Effector memory CD8-positive, alpha-beta T cell (primary cell): ENCODE measurements at regions not wholly inside any gene's neighbourhood (a gene's known extent, or its start where the extent isn't known, plus 50 kb on each side); places are given as distances from the start of the nearest gene placed in this dataset.

Source experiments
- ATAC-seq: fragments of 150-1000 bp; cut with Tn5 transposase; replicated peaks from 2 replicates; pipeline ENCODE4 v1.10.0; 2021; ENCODE audit warnings: mild to moderate bottlenecking, moderate library complexity
- DNase-seq, 3 experiments: peaks; one replicate each; pipeline ENCODE4 v3.0.0; 2021
- H3K27ac Mint-ChIP-seq, 2 donors: one replicate each; pipeline ENCODE4 v1.8.0; 2022; ENCODE audit warnings: mild to moderate bottlenecking in 2 of 2, mixed read lengths in 2 of 2, moderate library complexity in 2 of 2
- H3K27me3 Mint-ChIP-seq, 2 donors: one replicate each; pipeline ENCODE4 v1.8.0; 2022; ENCODE audit warnings: mixed read lengths in 2 of 2
- H3K36me3 Mint-ChIP-seq: one replicate; pipeline ENCODE4 v1.8.0; 2022; ENCODE audit warnings: mild to moderate bottlenecking, moderate library complexity, mixed read lengths; ENCODE audit not compliant: insufficient read depth
- H3K4me1 Mint-ChIP-seq, 2 donors: one replicate each; pipeline ENCODE4 v1.8.0; 2022; ENCODE audit warnings: low read depth in 2 of 2, mixed read lengths in 2 of 2
- H3K4me3 Mint-ChIP-seq, 2 donors: one replicate each; pipeline ENCODE4 v1.8.0; 2022; ENCODE audit warnings: mild to moderate bottlenecking in 2 of 2, mixed read lengths in 2 of 2, moderate library complexity in 2 of 2
- H3K9me3 Mint-ChIP-seq, 2 donors: one replicate each; pipeline ENCODE4 v1.8.0; 2022; ENCODE audit warnings: mixed read lengths in 2 of 2

DNA sequence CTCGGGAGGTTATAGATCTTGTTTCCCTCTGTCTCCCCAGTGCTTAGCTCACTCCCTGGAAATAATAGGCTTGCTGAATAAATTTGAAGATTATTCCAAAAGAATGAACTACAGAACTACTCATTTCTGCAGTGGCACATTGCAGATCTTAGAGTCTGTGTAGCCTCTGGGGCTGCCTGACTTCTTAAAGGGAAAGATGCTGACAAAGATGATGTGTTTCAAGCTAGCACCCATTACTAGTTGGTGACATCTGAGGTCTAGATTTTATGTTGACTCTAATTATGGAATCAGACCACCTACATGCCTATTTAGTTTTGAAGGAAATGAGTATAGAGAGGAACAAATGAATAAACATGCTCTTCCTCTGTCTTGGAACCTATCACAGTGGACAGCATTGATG, 123.7 kb upstream of the KCNIP4 start:
- H3K36me3 Mint-ChIP-seq: no peaks in the 10 kb centered on the region
- peaks cover 13 to 15% of the 10 kb centered on the region in 2 donors for H3K9me3 Mint-ChIP-seq
- H3K27ac Mint-ChIP-seq: no peak overlapping the region
- no peaks in the 10 kb centered on the region for H3K4me1 Mint-ChIP-seq
- no peak overlapping the region for H3K4me3 Mint-ChIP-seq
- no peaks in the 10 kb centered on the region for H3K27me3 Mint-ChIP-seq
- ATAC-seq (no peak), DNase-seq (no peak)

DNA sequence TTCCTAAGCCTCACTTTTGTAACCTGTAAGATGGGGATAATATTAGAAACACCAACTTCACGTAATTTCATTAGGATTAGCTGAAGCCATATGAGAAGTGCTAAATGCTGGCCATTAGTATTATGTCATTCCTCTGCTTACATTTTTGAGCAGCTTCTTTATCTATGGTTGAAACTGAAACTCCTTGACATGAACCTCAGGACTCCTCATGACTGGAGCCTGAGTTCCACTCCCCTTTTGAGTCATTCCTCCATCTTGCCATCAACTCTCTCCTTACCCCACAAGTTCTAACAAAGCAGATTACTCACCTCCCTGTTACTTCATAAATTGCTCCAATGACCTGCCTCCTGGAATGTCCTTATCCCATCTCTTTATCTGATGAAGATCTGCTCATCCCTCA, 123.2 kb upstream of the KCNIP4 start:
- Mint-ChIP-seq H3K27ac (no peak overlapping the region), H3K36me3 (no peaks in the 10 kb centered on the region), H3K9me3 (peaks cover 11 to 15% of the 10 kb centered on the region in 2 donors), H3K27me3 (no peaks in the 10 kb centered on the region), H3K4me3 (no peak overlapping the region), H3K4me1 (no peaks in the 10 kb centered on the region)
- ATAC-seq (no peak), DNase-seq (no peak)

- Mint-ChIP-seq H3K27me3 (no peaks in the 10 kb centered on the region), H3K4me1 (no peaks in the 10 kb centered on the region), H3K4me3 (no peak overlapping the region), H3K9me3 (peaks cover 11 to 15% of the 10 kb centered on the region in 2 donors), H3K36me3 (no peaks in the 10 kb centered on the region), H3K27ac (no peak overlapping the region)
- ATAC-seq: no peak
- no peak for DNase-seq
Measured at GRCh38 chr4:22070256-22070655, 121.7 kb upstream of the KCNIP4 start.

DNA sequence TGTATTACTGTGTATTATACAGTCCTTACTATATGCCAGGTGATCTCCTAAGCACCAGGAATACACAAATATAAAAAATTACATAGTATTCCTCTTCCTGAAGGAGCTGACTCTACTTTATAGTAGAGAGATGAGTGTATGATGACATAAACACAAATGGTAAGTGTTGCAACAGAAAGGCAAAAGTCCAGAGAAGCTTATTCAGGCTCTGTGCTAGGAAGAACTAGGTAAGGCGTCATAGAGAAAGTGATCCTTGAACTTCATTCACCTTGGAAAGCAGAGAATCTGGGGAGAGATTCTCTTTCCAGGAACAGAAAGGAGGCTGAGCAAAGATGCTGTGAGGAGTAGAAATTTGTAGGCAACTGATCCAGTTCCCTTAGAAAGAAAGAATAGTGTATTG, 115.0 kb upstream of the KCNIP4 start:
- ATAC-seq (no peak), DNase-seq (no peak)
- no peak overlapping the region for H3K4me3 Mint-ChIP-seq
- H3K36me3 Mint-ChIP-seq: no peaks in the 10 kb centered on the region
- no peaks in the 10 kb centered on the region for H3K27me3 Mint-ChIP-seq
- H3K4me1 Mint-ChIP-seq: no peaks in the 10 kb centered on the region
- peaks cover 0 to 11% of the 10 kb centered on the region in 2 donors for H3K9me3 Mint-ChIP-seq
- no peak overlapping the region for H3K27ac Mint-ChIP-seq

- H3K36me3 Mint-ChIP-seq: no peaks in the 10 kb centered on the region
- no peak for DNase-seq
- H3K4me3 Mint-ChIP-seq: no peak overlapping the region
- no peaks in the 10 kb centered on the region for H3K27me3 Mint-ChIP-seq
- no peaks in the 10 kb centered on the region for H3K4me1 Mint-ChIP-seq
- peaks cover 0 to 11% of the 10 kb centered on the region in 2 donors for H3K9me3 Mint-ChIP-seq
- no peak overlapping the region for H3K27ac Mint-ChIP-seq
- ATAC-seq: no peak
Measured at GRCh38 chr4:22062676-22063075, 114.1 kb upstream of the KCNIP4 start.

DNA sequence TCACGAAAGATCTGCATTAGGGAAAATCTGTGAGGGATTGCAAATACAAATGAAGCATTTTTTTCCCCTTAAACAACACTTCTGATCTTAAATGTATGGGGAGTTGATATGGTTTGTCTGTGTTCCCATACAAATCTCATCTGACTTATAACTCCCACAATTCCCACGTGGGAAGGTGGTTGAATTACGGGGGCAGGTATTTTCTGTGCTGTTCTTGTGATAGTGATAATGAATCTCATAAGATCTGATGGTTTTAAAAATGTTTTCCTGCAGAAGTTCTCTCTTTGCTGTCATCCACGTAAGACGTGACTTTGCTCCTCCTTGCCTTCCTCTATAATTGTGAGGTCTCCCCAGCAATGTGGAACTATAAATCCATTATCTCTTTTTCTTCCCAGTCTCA, 107.4 kb upstream of the KCNIP4 start:
- no peak for DNase-seq
- Mint-ChIP-seq H3K36me3 (peaks cover 2% of the 10 kb centered on the region), H3K27ac (no peak overlapping the region)

GRCh38 chr4:22052076-22052475, 103.5 kb upstream of the KCNIP4 start:
- DNase-seq: no peak
- Mint-ChIP-seq H3K4me1 (no peaks in the 10 kb centered on the region), H3K27ac (no peak overlapping the region), H3K27me3 (no peaks in the 10 kb centered on the region), H3K4me3 (no peak overlapping the region), H3K9me3 (peaks cover 8 to 18% of the 10 kb centered on the region in 2 donors), H3K36me3 (peaks cover 2% of the 10 kb centered on the region)
- no peak for ATAC-seq

More for the DNA sequence above, 107.4 kb upstream of the KCNIP4 start:
- no peaks in the 10 kb centered on the region for H3K4me1 Mint-ChIP-seq
- H3K9me3 Mint-ChIP-seq: peaks cover 12 to 13% of the 10 kb centered on the region in 2 donors
- H3K27me3 Mint-ChIP-seq: no peaks in the 10 kb centered on the region
- no peak overlapping the region for H3K4me3 Mint-ChIP-seq
- no peak for ATAC-seq

DNA sequence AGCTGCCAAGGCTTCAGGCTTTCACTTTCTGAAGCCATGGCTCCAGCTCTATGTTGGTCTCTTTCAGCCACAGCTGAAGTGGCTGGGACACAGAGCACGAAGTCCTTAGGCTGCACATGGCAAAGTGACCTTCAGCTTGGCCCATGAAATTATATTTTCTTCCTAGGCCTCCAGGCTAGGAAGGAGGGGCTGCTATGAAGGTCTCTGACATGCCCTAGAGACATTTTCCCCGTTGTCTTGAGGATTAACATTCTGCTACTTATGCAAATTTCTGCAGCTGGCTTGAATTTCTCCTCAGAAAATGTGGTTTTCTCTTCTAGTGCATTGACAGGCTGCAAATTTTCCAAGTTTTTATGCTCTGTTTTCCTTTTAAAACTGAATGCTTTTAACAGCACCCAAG, 99.8 kb upstream of the KCNIP4 start:
- Mint-ChIP-seq H3K36me3 (no peaks in the 10 kb centered on the region), H3K27ac (no peak overlapping the region), H3K27me3 (no peaks in the 10 kb centered on the region), H3K4me1 (no peaks in the 10 kb centered on the region), H3K4me3 (no peak overlapping the region), H3K9me3 (peaks cover 6 to 7% of the 10 kb centered on the region in 2 donors)
- ATAC-seq: no peak
- DNase-seq: no peak

GRCh38 chr4:22047793-22048192, 99.2 kb upstream of the KCNIP4 start:
- DNase-seq (no peak), ATAC-seq (no peak)
- no peak overlapping the region for H3K27ac Mint-ChIP-seq
- no peaks in the 10 kb centered on the region for H3K4me1 Mint-ChIP-seq
- H3K4me3 Mint-ChIP-seq: no peak overlapping the region
- no peaks in the 10 kb centered on the region for H3K36me3 Mint-ChIP-seq
- H3K9me3 Mint-ChIP-seq: peaks cover 6 to 7% of the 10 kb centered on the region in 2 donors
- no peaks in the 10 kb centered on the region for H3K27me3 Mint-ChIP-seq

- peaks cover 5 to 11% of the 10 kb centered on the region in 2 donors for H3K9me3 Mint-ChIP-seq
- DNase-seq (no peak), ATAC-seq (no peak)
- no peak overlapping the region for H3K4me3 Mint-ChIP-seq
- H3K36me3 Mint-ChIP-seq: no peaks in the 10 kb centered on the region
- no peaks in the 10 kb centered on the region for H3K4me1 Mint-ChIP-seq
- H3K27me3 Mint-ChIP-seq: no peaks in the 10 kb centered on the region
- H3K27ac Mint-ChIP-seq: no peak overlapping the region
Measured at GRCh38 chr4:22045051-22045630, 96.6 kb upstream of the KCNIP4 start.

DNA sequence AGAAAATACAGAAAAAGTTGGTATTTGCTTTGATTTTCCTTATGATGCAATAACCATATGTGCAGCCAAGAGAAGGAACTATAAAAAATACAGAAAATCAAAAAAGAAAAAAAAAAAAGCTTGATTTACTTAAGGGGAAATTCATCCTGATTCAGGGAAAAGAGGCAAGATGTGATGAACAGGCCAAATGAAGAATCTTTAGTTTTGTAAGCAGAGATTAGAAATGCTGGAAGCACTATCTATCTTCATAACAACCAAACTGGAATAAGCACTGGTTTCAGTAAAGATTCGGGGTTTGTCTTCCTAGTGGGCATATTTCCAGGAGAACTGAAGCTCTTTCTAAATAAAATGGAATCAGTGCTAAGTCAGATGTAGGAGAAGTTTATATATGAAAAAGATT, 82.9 kb upstream of the KCNIP4 start:
- peaks cover 10 to 15% of the 10 kb centered on the region in 2 donors for H3K9me3 Mint-ChIP-seq
- DNase-seq (no peak), ATAC-seq (no peak)
- no peak overlapping the region for H3K4me3 Mint-ChIP-seq
- no peaks in the 10 kb centered on the region for H3K4me1 Mint-ChIP-seq
- H3K27me3 Mint-ChIP-seq: no peaks in the 10 kb centered on the region
- H3K36me3 Mint-ChIP-seq: peaks cover 3% of the 10 kb centered on the region
- H3K27ac Mint-ChIP-seq: no peak overlapping the region

DNA sequence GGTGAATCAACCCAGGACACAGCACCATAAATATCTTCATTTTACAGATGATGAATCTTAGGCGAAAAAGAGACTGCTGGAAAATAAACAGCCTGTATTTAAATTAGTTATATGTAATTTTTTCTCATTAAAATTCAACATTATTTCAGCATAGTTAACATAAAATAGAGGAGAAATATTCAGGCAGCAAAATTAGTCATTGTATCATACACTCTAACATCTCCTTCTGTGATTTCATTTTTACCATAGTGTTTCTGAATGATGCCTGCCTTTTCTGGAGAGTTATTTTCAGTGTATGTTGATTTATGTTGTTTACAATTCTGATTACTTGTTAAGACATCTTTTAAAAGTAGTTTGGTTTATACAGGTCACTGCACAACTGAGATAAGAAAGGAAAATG, 82.3 kb upstream of the KCNIP4 start:
- H3K4me3 Mint-ChIP-seq: no peak overlapping the region
- peaks cover 10 to 15% of the 10 kb centered on the region in 2 donors for H3K9me3 Mint-ChIP-seq
- no peak overlapping the region for H3K27ac Mint-ChIP-seq
- DNase-seq (no peak), ATAC-seq (no peak)
- no peaks in the 10 kb centered on the region for H3K4me1 Mint-ChIP-seq
- peaks cover 3% of the 10 kb centered on the region for H3K36me3 Mint-ChIP-seq
- H3K27me3 Mint-ChIP-seq: no peaks in the 10 kb centered on the region

- ATAC-seq (no peak), DNase-seq (no peak)
- Mint-ChIP-seq H3K4me3 (no peak overlapping the region), H3K27me3 (no peaks in the 10 kb centered on the region), H3K36me3 (peaks cover 3% of the 10 kb centered on the region), H3K9me3 (peaks cover 11 to 15% of the 10 kb centered on the region in 2 donors), H3K4me1 (no peaks in the 10 kb centered on the region), H3K27ac (no peak overlapping the region)
Measured at GRCh38 chr4:22030307-22030706, 81.7 kb upstream of the KCNIP4 start.

GRCh38 chr4:22029803-22030202, 81.2 kb upstream of the KCNIP4 start:
- peaks cover 15% of the 10 kb centered on the region in 2 donors for H3K9me3 Mint-ChIP-seq
- no peaks in the 10 kb centered on the region for H3K27me3 Mint-ChIP-seq
- ATAC-seq (no peak), DNase-seq (no peak)
- H3K36me3 Mint-ChIP-seq: peaks cover 3% of the 10 kb centered on the region
- H3K27ac Mint-ChIP-seq: no peak overlapping the region
- H3K4me3 Mint-ChIP-seq: no peak overlapping the region
- H3K4me1 Mint-ChIP-seq: no peaks in the 10 kb centered on the region

- no peaks in the 10 kb centered on the region for H3K4me1 Mint-ChIP-seq
- ATAC-seq: no peak
- no peaks in the 10 kb centered on the region for H3K27me3 Mint-ChIP-seq
- no peak overlapping the region for H3K4me3 Mint-ChIP-seq
- H3K9me3 Mint-ChIP-seq: peaks cover 0 to 8% of the 10 kb centered on the region in 2 donors
- no peak for DNase-seq
- no peaks in the 10 kb centered on the region for H3K36me3 Mint-ChIP-seq
- H3K27ac Mint-ChIP-seq: no peak overlapping the region
Measured at GRCh38 chr4:22021106-22021505, 72.5 kb upstream of the KCNIP4 start.
